EH (cell line): ENCODE measurements at regions not wholly inside any gene's neighbourhood (a gene's known extent, or its start where the extent isn't known, plus 50 kb on each side); places are given as distances from the start of the nearest gene placed in this dataset.
A peak's percentile ranks its signal among the peaks of the same experiment; 100 is the strongest.
"Not testable (repeated sequence)": the region's sequence is repeated elsewhere in the genome, so short reads cannot be mapped to it uniquely, and the experiment has no call there.

ENCODE experiments used
- DNase-seq: peaks from one replicate; pipeline ENCODE4 v3.0.0-alpha.2; 2015; ENCODE audit warnings: low read depth

DNA sequence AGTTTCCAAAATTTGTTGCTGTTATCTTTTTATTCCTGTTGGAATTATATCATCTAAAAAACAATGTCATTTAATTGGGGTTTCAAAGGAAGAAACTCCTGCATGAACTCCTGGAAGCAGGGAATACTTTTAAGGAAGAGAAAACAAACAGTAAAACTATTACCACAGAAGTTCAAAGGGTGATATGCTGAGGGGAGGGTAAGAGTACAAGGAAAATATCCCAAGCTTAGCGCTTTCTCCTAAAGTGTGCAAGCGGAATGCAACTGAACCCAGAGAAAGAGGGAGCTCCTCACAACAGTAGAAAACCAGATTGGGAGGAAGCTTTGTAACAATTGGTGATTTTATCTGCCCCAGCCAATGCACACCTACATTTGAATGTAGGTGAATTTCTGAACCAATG, 175.1 kb downstream of the NUFIP1 start:
- peak; percentile 27 for DNase-seq

DNA sequence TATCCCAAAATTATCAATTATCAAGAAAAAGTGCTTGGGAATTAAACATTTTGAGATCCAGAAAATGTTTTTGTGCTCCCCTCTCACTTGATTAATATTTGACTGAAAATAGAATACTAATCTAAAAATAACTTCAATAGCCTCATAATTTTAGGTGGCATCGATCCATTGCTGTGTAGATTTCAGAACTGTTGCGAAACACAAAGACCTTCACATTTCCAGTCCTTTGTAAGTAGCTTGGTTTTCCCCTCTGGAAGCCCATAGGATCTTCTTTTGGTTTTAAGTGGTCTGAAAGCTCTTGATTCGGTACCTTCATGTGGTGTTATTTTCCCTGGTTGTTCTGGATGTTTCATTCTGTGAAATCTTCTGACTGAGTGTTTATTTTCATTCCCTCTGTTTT, 176.5 kb downstream of the NUFIP1 start:
- no peak for DNase-seq

DNA sequence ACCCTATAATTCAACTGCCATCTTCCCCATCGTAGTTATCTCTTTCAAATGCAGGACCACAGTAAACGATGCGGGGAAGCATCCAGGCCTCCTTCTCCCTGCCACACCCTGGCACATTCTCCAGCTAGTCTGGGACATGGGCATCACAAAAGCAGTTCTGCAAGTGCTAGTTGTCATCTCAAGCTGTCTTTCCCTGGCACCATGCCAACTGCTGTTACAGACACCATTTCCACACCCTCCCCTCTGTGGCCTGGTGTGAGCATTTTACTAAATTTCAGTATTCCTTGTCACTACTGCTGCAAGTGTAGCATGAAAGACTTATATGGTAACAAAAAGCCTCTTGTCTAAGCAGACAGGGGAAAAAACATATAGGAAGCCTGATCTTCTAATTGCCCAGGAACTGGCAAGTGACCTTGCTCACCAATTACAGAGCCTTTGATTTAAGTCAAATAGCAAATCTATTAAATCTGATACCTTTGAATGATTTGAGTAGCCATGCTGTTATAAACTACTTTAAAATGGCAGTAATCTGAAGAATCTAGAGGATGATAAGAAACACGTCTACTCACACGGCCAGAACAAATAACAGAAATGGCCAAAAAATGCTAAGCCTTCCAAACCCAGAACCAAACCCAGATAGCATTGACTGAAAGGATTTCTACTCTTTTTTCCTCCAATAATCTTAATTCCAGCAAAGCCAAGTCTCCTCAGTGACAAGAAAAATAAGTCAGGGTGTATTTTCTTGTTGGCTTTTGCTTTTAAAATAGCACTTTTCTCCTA, 179.0 kb downstream of the NUFIP1 start:
- peak; percentile 28 for DNase-seq

DNA sequence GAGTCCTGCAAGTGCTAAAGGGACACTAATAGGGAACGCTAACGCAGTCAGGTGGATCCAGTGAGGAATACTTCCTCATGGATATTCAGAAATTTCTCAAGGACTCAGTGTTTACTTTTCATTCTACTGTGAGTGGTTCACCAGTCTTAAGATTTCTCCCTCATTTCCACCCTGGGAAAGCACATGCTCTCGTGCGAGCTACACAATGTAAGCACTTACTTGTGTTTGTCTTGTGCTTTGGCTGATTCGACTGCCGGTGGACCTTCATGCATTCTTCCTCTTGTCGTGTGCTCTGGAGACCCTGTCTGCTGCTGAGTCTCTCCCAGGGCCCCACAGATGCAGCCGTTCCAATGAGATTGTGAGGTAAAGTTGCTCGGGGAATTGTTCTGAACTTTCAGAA, 180.1 kb downstream of the NUFIP1 start:
- no peak for DNase-seq

DNA sequence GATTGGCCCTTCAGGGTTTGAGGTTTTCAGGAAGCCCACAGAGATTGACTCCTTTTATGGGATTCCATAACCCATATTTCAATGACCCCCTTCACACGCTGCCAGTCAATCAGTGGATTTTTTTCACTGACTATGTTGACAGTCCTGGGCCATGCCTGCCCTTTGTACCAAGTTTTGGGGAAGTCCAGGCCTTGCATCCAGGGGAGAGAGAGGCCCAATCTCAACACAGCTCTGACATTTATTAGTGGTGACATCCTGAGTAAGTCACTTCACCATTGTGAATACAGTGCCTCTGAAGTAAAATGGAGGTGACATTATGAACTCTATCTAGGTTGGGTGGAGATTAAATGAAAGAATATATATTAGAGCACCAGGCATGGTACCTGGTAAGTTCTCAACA, 181.1 kb downstream of the NUFIP1 start:
- no peak for DNase-seq

DNA sequence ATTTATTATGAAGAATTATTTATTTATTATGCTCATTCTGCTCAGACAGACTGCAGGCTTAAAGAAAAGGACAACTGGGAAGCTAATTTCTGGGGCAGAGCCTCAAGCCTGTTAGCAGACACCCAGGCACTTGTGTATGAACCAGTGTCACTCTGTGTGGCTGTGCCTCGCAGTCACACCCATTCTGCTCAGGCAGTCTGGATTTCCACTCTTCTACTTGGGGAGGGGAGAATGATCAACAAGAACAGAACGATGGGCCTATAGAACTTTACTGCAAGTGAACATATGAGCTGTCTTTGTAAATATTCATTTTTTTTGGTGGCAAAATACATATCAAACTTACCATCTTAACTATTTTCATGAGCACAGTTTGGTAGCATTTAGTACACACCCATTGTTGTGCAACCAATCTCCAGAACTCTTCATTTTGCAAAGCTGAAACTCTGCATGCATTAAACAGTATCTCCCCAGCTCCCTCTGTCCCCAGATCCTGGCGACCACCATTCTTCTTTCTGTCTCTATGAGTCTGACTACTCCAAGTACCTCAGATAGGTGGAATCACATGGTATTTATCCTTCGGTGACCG, 181.7 kb downstream of the NUFIP1 start:
- DNase-seq: no peak

DNA sequence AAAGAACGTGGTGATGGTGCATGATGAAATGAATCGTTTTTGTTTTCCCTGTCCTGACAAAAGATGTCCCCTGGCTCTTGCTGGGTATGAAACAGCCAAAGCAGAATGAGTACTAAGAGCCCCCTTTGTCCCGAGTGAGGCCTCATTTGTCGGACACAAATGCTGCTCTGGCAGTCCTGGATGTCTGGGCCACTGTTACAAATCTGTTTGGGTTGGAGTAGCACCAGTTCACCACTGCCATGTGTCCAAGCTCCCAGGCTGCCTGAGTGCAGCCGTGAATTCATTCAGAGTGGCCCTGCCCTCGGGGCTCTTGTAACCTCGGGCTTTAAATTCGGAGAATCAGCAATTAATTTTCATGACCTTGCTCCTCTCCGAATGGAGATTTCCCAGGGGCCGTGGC, 182.4 kb downstream of the NUFIP1 start:
- DNase-seq: no peak

DNA sequence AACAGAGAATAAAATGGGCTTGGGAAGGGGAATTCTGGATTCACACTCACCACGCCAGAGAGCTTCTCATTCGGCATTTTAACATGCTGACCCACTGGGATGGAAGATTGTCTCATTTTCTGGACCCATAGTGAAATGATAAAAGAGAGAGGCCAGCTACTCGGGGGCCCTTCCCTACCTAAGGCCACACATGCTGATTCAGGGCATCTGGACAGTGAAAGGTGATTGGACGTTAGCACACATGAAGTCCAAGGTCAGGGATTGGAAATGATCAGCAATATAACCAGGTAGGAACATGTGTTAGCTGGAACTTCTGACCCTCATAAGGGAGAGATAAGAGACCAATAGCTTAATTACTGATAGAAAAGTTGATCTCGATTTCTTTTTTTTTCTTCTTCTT, 183.7 kb downstream of the NUFIP1 start:
- no peak for DNase-seq

DNA sequence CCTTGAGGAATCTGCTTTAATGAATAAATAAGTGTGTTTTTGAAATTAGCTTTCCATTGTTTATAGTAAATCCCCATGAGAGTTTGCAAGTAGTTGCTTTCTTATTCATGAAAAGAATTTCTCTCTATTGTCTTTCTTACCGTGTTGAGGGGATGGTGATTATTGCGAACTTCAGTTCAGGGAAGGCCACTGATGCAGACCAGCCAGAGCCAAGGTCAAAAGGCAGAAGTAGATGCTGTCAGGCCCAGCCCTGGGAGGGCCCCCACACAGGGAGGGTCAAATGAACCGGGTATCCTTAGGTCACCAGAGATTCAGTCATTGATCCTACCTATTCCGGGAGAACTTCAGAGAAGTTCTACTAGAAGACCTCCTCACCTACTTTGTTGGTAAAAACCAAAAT, 185.9 kb downstream of the NUFIP1 start:
- no peak for DNase-seq

DNA sequence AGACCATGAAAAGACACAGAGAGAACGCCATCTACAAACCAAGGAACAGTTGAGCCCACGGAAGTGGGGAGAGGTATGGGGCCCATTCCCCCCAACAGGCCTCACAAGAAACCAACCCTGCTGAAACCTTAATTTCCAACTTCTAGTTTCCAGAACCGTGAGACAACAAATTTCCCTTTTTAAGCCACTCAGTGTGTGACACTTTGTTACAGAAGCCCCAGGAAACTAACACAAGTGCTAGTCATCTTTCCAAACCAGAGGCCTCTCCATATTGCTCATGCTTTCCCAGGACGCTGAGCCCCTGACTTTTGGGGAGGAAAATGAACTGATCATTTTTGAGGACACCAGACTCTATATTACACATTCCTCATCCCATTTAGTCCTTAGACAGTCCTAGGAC, 186.8 kb downstream of the NUFIP1 start:
- DNase-seq: no peak

DNA sequence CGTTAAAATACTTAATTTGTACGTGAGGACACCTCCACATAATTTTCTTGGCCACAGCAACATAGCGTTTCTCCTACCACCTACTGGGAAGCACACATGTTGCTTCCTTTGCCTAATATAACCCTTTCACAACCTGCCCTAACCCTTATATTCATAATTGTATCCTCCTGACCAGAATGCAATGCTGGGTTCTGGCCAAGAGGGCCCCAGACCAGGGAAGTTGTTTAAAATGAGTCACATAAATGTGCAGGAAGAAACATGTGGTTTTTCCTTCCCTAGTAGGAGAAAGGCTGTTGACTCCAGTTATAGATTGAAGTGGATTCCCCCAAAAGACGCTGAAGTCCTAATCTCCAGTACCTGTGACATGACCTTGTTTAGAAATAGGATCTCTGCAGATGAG, 187.3 kb downstream of the NUFIP1 start:
- peak; percentile 81 for DNase-seq

DNA sequence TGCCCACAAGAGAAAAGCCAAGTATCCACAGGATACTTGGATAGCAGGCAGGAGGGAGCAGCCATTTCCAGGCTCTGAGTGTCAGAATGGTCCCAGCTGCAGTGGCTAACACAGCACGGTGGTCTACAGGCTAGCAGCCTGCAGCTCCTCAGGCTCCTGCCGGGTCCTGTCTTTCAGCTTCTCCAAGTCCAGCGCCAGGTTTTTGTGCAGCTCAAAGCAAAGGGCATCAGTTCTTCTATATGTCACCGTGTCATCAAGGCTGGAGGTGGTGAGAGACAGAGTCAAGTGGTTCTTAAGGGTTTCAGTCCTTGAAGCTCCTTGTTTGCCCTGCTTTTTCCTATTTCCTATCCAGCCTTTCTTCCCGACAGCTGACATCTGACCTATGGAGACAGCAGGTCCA, 188.6 kb downstream of the NUFIP1 start:
- no peak for DNase-seq

DNA sequence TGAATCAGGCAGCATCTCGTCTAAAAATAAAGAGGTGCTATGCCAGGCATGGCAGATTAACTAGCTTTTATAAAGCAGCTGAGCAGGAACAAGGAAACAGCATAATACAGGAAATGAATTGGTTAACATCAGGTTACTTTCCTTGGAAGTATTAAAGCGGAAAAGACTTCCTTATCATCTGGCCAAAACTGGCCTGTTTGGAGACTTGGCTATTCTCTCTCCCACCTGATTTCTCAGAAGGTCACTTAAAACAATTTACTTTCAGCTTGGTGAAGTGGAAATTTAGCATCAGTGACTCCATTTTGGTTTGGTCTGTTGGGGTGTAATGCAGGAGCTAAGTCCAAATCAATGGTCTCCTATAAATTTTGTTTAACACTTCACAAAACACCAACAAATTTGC, 191.6 kb downstream of the NUFIP1 start:
- no peak for DNase-seq

DNA sequence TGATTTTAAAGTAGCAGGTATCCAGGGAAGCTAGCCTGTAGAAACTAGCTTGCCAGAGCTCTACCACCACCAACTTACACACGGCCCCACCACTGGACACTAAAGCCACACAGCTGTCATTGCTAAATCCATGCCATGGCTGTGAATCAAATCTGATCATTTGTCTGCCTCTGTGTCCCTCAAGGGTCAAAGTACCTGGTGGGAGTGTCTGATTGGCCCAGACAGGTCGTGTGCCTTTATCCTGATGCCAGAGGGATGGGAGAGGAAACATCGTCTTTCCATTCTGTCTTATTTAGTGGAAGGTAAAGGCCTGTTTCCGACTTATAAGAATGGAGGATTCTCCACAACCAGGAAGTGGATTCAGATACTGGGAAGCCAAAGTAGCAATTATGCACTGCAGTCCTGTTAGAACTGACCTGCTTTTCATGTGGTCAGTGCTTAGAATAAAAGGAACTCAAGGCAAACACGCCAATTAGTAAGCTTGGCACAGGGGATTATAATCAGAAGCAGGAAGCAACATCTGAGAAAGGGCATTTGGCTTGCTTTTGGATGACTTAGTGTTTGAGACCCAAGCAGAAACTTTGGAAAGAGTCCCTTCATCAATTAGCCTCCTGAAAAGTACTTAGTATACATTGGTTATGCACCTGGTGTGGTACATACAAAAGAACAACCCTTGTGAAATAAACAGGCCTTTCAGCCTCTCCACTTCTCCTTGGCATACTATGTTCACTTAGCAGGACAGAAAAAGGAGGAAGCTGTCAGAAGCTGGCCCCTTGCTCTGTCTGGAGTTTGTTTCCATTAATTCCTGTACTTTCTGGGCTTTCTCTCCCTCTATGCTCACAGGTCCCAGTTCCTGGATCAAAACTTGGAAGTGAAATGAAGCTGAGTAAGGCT, 192.4 kb downstream of the NUFIP1 start:
- no peak for DNase-seq

DNA sequence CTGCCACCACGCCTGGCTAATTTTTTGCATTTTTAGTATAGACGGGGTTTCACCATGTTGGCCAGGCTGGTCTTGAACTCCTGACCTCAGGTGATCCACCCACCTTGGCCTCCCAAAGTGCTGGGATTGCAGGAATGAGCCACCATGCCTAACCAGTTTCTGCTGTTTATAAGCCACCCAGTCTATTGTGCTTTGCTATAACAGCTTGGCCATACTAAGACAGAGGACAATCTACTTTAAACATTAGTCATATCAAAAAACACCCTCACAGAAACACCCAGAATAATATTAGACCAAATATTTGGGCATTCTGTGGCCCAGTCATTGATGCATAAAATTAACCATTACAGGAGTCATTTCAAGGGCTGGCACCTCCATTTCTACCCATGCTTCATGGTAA, 193.2 kb downstream of the NUFIP1 start:
- DNase-seq: not testable (repeated sequence)

DNA sequence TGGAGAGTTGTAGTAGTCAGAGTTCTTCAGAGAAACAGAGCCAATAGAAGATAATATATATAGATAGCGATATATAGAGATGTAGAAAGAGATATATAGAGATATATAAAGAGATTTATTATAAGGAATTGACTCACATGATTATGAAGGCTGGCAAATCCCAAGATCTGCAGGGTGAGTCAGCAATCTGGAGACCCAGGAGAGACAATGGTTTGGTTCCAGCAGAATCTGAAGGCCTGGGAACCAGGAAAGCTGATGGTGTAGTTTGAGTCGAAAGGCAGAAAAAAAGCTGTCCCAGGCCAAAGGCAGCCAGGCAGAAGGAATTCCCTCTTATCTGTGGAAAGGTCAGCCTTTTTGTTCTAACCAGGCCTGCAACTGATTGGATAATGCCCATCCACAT, 194.1 kb downstream of the NUFIP1 start:
- no peak for DNase-seq

DNA sequence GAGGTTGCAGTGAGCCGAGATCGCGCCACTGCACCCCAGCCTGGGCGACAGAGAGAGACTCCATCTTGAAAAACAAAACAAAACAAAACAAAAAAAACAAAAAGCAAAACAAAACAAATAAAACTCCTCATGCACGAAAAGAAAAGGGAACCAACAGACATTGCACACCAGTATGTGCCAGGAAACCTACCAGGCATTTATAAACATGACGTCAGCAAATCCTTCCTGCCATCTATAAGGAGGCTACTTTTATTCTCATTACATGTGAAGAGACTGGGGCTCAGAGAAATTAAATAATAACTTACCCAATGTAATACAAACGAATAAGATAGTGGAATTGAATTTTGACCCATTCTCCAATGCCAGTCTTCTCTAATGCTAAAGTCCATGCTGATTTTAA, 197.2 kb downstream of the NUFIP1 start:
- DNase-seq: no peak

DNA sequence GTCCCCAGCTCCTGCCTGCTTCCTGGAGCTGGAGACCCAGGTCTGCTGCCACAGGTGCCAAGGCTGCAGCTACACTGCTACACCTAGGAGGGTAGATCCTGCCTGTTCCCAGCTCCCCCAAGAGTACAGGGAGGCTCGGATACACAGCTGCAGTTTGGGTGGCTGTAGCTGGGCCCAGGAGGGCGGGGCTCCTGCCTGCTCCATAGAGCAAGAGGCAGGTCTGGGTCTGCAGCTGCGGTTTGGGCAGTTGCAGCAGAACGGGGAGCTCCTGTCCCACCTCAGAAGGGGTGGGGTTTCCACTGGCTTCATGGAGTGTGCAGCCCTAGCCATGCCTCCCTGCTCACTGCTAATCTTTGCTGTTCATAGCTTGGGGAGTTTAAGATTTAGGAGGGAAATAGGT, 199.0 kb downstream of the NUFIP1 start:
- DNase-seq: no peak

DNA sequence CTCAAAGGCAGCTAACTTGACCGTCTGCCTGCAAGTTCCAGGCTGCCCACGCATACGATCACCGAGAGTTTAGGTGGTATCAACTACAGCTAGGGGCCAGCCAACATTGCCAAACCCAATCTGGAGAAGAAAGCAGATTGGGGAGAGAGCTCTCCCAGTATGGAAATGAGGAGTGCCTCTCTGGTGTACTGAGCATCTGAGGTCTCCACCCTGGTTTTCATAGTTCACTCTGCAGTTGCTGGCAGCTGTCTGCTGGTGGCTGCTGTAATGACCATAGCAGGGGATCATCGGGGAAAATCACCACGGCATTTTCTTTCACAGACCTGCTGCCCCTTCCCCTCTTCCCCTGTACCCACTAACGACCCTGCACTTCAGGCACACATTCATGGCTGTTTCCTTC, 201.7 kb downstream of the NUFIP1 start:
- DNase-seq: no peak

DNA sequence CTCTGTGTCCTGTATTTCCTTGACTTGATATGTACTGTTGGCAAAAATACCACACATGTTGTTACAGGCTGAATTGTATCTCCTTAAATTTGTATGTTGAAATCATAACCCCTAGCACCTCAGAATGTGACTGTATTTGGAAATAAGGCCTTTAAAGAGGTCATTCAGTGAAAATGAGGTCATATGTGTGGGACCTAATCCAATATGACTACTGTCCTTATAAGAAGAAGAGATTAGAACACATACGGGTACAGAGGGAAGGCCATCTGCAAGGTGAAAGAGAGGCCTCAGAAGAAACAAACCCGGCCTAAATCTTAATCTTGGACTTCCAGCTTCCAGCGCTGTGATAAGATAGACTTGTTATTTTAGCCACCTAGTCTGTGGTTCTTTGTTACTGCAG, 202.5 kb downstream of the NUFIP1 start:
- no peak for DNase-seq

DNA sequence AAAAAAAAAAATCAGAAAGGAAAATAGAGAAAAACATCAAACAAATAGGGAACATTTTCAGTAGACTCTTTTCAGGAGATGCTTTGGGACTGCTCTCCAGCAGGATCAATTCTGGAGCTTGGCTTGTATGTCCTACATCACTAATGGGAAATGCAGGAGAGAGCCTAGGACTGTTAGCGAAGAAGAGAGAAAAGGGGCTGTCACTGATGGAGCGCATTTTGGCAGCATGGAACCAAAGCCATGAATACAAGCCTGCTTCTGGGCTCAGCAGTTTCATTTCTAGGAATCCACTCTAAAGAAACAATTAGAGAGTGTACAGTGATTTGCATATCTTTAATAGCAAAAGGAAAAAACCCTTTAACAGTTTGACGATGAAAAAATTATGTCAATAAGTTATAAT, 203.9 kb downstream of the NUFIP1 start:
- no peak for DNase-seq

DNA sequence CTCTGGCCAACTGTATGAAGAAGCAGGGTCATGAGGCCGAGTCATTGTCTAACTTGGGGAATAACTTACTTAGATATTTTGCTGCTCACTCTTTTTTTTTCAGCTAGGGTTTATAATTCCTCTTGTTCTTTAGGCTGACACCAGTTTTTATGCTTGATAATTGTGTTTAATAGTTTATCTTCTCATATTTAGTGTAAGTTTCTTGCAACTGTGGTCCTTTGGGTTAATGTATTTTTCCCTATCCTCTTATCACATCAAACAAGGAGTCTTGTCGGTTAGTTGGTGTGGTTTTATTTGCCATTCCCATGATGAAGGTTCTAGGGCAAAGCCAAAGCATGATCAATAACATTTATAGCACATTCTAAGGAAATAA, 204.6 kb downstream of the NUFIP1 start:
- no peak for DNase-seq

DNA sequence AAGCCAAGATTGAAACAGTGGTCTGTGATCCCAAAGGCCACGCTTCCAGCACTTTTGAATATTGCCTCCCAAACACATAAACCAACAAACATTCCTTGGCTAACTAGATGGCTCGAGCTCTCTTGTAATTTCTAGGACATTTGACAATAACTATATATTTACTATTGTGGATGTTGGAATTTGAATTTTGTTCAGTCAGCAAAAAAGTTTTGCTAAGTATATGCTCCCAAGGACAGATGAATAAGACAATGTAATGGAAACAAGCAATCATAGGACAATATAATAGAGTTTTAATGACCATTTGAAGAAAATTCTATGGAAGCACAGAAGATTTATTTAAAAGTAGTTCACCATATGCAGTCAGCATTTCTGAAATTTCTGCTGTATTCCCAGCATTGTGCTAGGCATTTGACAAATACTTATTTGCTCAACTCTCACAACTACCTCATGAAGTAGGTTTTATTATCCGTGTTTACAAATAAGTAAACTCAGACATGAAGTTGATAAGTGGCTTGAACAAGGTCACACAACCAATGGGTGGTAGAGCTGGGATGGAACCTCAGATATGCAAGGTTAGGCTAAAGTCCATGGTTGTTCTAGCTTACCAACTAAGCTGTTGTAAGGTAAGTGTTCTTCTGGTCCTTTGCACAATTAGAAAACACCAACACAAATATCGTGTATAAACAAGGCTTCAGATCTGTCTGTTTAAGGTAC, 205.1 kb downstream of the NUFIP1 start:
- DNase-seq: no peak
